Activated CD4-positive, alpha-beta T cell treated with anti-CD3 and anti-CD28 coated beads, Interleukin-10, Interleukin-2, amounts not matched to agents 100 ng/mL and 50 ng/mL, durations not matched to agents 16 hours and 8 hours (primary cell): ENCODE measurements at regions not wholly inside any gene's neighbourhood (a gene's known extent, or its start where the extent isn't known, plus 50 kb on each side); places are given as distances from the start of the nearest gene placed in this dataset.

ENCODE experiments used
- DNase-seq: peaks from one replicate; pipeline ENCODE4 v3.0.0-alpha.2; 2020

GRCh38 chr2:66982766-66983165 is 414.4 kb upstream of the ETAA1 start:
- DNase-seq, result no peak

- DNase-seq, result no peak
Observed at GRCh38 chr2:66984864-66985263, 412.3 kb upstream of the ETAA1 start.

GRCh38 chr2:66985906-66986305 is 411.2 kb upstream of the ETAA1 start:
- DNase-seq, result no peak

- DNase-seq, result no peak
Observed at GRCh38 chr2:66987733-66988132, 409.4 kb upstream of the ETAA1 start.

GRCh38 chr2:66994654-66995053 is 402.5 kb upstream of the ETAA1 start:
- DNase-seq, result no peak

- no peak for DNase-seq
Observed at GRCh38 chr2:66995636-66996035, 401.5 kb upstream of the ETAA1 start.

GRCh38 chr2:67002618-67003371 is 394.3 kb upstream of the ETAA1 start:
- no peak for DNase-seq

- no peak for DNase-seq
Observed at GRCh38 chr2:67006373-67006960, 390.7 kb upstream of the ETAA1 start.

GRCh38 chr2:67008155-67008554 is 389.0 kb upstream of the ETAA1 start:
- DNase-seq, result no peak

- no peak for DNase-seq
Observed at GRCh38 chr2:67012165-67012564, 385.0 kb upstream of the ETAA1 start.

- no peak for DNase-seq
Observed at GRCh38 chr2:67013821-67014220, 383.3 kb upstream of the ETAA1 start.

GRCh38 chr2:67015681-67016080 is 381.5 kb upstream of the ETAA1 start:
- DNase-seq, result no peak

GRCh38 chr2:67018301-67018700 is 378.8 kb upstream of the ETAA1 start:
- no peak for DNase-seq

GRCh38 chr2:67032076-67032475 is 365.1 kb upstream of the ETAA1 start:
- DNase-seq, result no peak

GRCh38 chr2:67036444-67036843 is 360.7 kb upstream of the ETAA1 start:
- no peak for DNase-seq

- no peak for DNase-seq
Observed at GRCh38 chr2:67037655-67038054, 359.5 kb upstream of the ETAA1 start.

GRCh38 chr2:67038195-67038594 is 358.9 kb upstream of the ETAA1 start:
- no peak for DNase-seq

- DNase-seq, result no peak
Observed at GRCh38 chr2:67039058-67039457, 358.1 kb upstream of the ETAA1 start.

- no peak for DNase-seq
Observed at GRCh38 chr2:67039517-67040103, 357.5 kb upstream of the ETAA1 start.

GRCh38 chr2:67041051-67041450 is 356.1 kb upstream of the ETAA1 start:
- DNase-seq, result no peak

GRCh38 chr2:67043781-67044478 is 353.2 kb upstream of the ETAA1 start:
- no peak for DNase-seq

- no peak for DNase-seq
Observed at GRCh38 chr2:67046591-67046990, 350.5 kb upstream of the ETAA1 start.

GRCh38 chr2:67048314-67048713 is 348.8 kb upstream of the ETAA1 start:
- DNase-seq, result no peak

- DNase-seq, result no peak
Observed at GRCh38 chr2:67050622-67051021, 346.5 kb upstream of the ETAA1 start.
